ENCODE measurements at regions not wholly inside any gene's neighbourhood (a gene's known extent, or its start where the extent isn't known, plus 50 kb on each side); places are given as distances from the start of the nearest gene placed in this dataset.

DNA sequence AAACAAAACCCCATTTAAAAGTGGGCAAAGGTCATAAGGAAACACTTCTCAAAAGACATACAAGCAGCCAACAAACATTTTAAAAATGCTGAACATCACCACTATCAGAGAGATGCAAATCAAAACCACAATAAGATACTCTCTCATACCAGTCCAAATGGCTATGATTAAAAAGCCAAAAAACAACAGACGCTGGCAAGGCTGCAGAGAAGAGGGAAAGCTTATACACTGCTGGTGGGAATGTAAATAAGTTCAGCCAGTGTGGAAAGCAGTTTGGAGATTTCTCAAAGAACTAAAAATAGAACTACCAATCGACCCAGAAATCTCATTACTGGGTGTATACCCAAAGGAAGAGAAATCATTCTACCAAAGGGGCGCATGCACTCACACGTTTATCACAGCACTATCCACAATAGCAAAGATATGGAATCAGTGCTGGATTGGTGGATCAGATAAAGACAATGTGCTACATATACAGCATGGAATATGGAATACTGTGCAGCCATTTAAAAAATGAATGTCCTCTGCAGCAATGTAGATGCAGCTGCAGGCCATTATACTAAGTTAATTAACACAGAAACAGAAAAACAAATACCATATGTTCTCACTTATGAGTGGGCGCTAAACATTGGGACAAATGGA, 102.1 kb upstream of the DAAM1 start:
- no peak for DNase-seq (ENCODE audit: low spot score)
- Histone ChIP-seq H3K9me3 (no peaks in the 10 kb centered on the region), H3K27me3 (no peaks in the 10 kb centered on the region), H3K4me1 (no peaks in the 10 kb centered on the region), H3K27ac (no peak overlapping the region), H3K4me3 (no peak overlapping the region), H3K36me3 (no peaks in the 10 kb centered on the region)
- TF ChIP-seq, protein P1, sequence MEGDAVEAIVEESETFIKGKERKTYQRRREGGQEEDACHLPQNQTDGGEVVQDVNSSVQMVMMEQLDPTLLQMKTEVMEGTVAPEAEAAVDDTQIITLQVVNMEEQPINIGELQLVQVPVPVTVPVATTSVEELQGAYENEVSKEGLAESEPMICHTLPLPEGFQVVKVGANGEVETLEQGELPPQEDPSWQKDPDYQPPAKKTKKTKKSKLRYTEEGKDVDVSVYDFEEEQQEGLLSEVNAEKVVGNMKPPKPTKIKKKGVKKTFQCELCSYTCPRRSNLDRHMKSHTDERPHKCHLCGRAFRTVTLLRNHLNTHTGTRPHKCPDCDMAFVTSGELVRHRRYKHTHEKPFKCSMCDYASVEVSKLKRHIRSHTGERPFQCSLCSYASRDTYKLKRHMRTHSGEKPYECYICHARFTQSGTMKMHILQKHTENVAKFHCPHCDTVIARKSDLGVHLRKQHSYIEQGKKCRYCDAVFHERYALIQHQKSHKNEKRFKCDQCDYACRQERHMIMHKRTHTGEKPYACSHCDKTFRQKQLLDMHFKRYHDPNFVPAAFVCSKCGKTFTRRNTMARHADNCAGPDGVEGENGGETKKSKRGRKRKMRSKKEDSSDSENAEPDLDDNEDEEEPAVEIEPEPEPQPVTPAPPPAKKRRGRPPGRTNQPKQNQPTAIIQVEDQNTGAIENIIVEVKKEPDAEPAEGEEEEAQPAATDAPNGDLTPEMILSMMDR (IDR thresholded peaks at IDR 0.05): no peak

DNA sequence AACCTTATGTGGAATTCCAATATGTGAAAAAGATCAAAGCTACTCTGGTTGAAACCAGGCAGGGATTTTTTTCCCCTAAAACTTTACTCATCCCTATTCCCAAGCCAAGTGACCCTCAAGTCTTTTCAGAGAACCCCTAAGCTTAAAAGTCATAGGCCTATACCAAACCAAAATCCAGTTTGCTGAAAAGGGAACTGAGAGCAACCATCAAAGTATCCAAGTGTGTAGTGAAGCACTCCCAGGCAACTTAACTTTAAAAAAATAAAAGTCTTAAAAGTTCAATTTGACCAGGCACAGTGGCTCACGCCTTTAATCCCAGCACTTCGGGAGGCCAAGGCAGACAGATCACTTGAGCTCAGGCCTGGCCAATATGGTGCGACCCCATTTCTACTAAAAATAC, 101.2 kb upstream of the DAAM1 start:
- Histone ChIP-seq H3K27me3 (no peaks in the 10 kb centered on the region), H3K9me3 (no peaks in the 10 kb centered on the region), H3K36me3 (no peaks in the 10 kb centered on the region), H3K27ac (no peak overlapping the region), H3K4me3 (no peak overlapping the region), H3K4me1 (no peaks in the 10 kb centered on the region)
- DNase-seq (ENCODE audit: low spot score): no peak
- TF ChIP-seq, protein P1 (IDR thresholded peaks at IDR 0.05): no peak

DNA sequence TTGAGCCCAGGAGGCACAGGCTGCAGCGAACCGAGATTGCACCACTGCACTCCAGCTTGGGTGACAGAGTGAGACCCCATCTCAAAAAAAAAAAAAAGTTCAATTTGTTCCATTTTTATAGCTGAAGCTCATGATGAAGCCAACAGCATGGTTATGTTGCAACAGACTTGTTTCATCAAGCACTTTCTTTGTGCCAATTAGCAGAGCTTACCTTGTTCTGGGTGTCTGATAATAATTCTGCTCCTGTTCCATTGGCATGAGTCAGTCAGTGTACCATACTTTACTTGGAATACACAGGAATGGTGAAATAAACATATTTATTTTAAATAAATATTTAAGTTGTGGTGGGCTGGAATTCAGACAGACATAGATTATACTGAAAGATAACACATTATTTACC, 100.8 kb upstream of the DAAM1 start:
- H3K27ac ChIP-seq: no peak overlapping the region
- no peaks in the 10 kb centered on the region for H3K27me3 ChIP-seq
- no peaks in the 10 kb centered on the region for H3K36me3 ChIP-seq
- DNase-seq (ENCODE audit: low spot score): no peak
- TF ChIP-seq, protein P1 (IDR thresholded peaks at IDR 0.05): no peak
- H3K9me3 ChIP-seq: no peaks in the 10 kb centered on the region
- no peak overlapping the region for H3K4me3 ChIP-seq
- no peaks in the 10 kb centered on the region for H3K4me1 ChIP-seq

DNA sequence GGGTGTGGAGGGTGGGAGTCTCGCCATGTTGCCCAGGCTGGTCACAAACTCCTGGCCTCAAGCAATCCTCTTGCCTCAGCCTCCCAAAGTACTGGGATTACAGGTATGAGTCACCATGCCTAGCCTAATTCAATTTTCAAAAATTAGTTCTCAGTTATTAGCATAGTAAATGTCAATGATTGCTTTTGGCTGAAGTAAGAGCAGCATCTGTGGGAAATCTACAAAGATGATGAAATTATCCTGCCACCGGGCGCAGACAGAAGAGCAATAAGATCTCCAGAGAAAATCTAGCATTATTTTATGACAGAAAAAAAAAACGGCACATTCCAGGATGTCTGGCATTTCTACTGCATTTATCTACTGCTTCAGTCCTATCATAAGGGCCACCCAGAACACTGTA, 97.9 kb upstream of the DAAM1 start:
- TF ChIP-seq, protein P1 (IDR thresholded peaks at IDR 0.05): no peak
- no peaks in the 10 kb centered on the region for H3K4me1 ChIP-seq
- no peaks in the 10 kb centered on the region for H3K27me3 ChIP-seq
- DNase-seq (ENCODE audit: low spot score): no peak
- no peak overlapping the region for H3K4me3 ChIP-seq
- H3K36me3 ChIP-seq: no peaks in the 10 kb centered on the region
- H3K27ac ChIP-seq: no peak overlapping the region
- H3K9me3 ChIP-seq: no peaks in the 10 kb centered on the region

DNA sequence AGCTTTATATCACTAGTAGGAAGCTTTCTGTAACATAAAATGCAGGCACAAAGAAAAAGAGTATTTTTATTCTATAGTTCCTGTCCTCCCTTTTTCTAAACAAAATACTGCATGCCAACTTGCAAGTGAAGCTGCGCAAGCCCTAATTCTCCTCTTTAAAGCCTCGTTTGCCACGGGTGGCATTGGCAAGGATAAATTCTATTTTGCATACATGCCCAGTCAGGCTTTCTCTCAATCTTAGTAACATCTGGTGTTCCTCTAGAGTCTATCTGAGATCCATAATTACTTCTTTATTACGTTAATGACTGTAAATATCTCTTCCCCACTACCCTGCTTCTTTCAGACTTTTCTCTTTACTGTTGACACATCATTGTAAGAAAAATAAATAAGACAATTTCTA, 97.1 kb upstream of the DAAM1 start:
- Histone ChIP-seq H3K36me3 (no peaks in the 10 kb centered on the region), H3K4me1 (no peaks in the 10 kb centered on the region), H3K4me3 (no peak overlapping the region), H3K9me3 (no peaks in the 10 kb centered on the region), H3K27me3 (no peaks in the 10 kb centered on the region), H3K27ac (no peak overlapping the region)
- TF ChIP-seq, protein P1 (IDR thresholded peaks at IDR 0.05): no peak
- DNase-seq (ENCODE audit: low spot score): no peak

DNA sequence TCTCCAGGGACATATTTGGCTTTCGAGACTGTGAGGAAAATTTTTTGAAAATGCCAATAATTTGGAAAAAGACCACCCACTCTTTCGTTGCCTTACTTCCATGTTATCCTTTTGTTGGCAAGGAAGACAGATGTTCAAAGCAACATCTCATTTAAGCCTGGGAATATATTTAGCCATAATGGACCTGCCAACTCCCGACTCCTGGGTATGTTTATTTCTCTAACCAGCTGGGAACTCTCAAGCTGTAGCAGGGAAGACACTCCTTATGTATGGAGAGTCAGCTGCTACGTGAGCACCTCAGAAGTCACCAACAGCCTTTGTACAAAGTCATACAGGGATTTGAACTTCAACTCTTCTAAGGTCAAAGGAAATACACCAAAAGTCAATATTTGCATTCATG, 96.5 kb upstream of the DAAM1 start:
- DNase-seq (ENCODE audit: low spot score): no peak
- Histone ChIP-seq H3K4me3 (no peak overlapping the region), H3K9me3 (no peaks in the 10 kb centered on the region), H3K4me1 (no peaks in the 10 kb centered on the region), H3K27ac (no peak overlapping the region), H3K27me3 (no peaks in the 10 kb centered on the region), H3K36me3 (no peaks in the 10 kb centered on the region)
- TF ChIP-seq, protein P1 (IDR thresholded peaks at IDR 0.05): no peak

Data from right atrium auricular region (tissue), 2 donors.